H1 (cell line): ENCODE measurements at regions not wholly inside any gene's neighbourhood (a gene's known extent, or its start where the extent isn't known, plus 50 kb on each side); places are given as distances from the start of the nearest gene placed in this dataset.

Experiments
- CTCF ChIA-PET: fragments of 300-600 bp; sonication (Branson Sonifier 250); formaldehyde crosslinking; loops from one replicate; lab custom pipeline; 2021; ENCODE audit not compliant: partially characterized antibody; lab: Charles Lee
- POLR2A ChIA-PET: fragments of 300-600 bp; sonication (Branson Sonifier 250); formaldehyde crosslinking; loops from one replicate; lab custom pipeline; 2021; ENCODE audit warnings: inconsistent platforms; ENCODE audit not compliant: partially characterized antibody; lab: Charles Lee
- DNase-seq, 2 experiments: peaks; one replicate each; pipeline versions ENCODE4 v3.0.0 to v3.0.0-alpha.2; 2010 to 2022; ENCODE audit warnings: low spot score in 2 of 2, low read depth in 1 of 2, mixed read lengths in 1 of 2
- FAIRE-seq: peaks from 2 replicates; lab custom pipeline; 2011; peaks lifted over from hg19 to GRCh38; lab: Jason Lieb, UNC
- H2AFZ ChIP-seq: 2 replicates; pipeline ENCODE4 v1.8.1; 2012; ENCODE audit warnings: low read length, inconsistent platforms
- H2AK5ac ChIP-seq: 2 replicates; pipeline ENCODE4 v1.6.1; 2013; ENCODE audit warnings: low read depth, low read length
- H2BK120ac ChIP-seq: replicated peaks from 2 replicates; pipeline ENCODE3; 2013; ENCODE audit warnings: low read depth, low read length, inconsistent platforms
- H2BK12ac ChIP-seq: 2 replicates; pipeline ENCODE4 v1.6.1; 2013; ENCODE audit warnings: low read depth, low read length
- H2BK15ac ChIP-seq: 2 replicates; pipeline ENCODE4 v1.6.1; 2013; ENCODE audit warnings: low read length
- H2BK20ac ChIP-seq: 2 replicates; pipeline ENCODE4 v1.6.1; 2013; ENCODE audit warnings: low read length
- H2BK5ac ChIP-seq: 2 replicates; pipeline ENCODE4 v1.6.1; 2013; ENCODE audit warnings: low read depth, low read length
- H3K14ac ChIP-seq: 2 replicates; pipeline ENCODE4 v1.6.1; 2013; ENCODE audit warnings: inconsistent platforms; ENCODE audit not compliant: insufficient read length
- H3K18ac ChIP-seq: 2 replicates; pipeline ENCODE4 v1.6.1; 2013; ENCODE audit warnings: low read length; ENCODE audit errors: extremely low read depth
- H3K23ac ChIP-seq: 2 replicates; pipeline ENCODE4 v1.6.1; 2013; ENCODE audit warnings: inconsistent platforms; ENCODE audit not compliant: insufficient read length
- H3K23me2 ChIP-seq: 2 replicates; pipeline ENCODE4 v1.6.1; 2013; ENCODE audit warnings: low read depth, low read length
- H3K27ac ChIP-seq: 2 replicates; pipeline ENCODE4 v1.6.1; 2011; ENCODE audit warnings: low read depth, low read length, inconsistent platforms
- H3K27me3 ChIP-seq, 4 experiments: replicated peaks in 1 of 4; 1 replicate in 1 of 4; 2 replicates in 3 of 4; pipeline versions ENCODE4 v1.6.1 to v1.8.1; 2011 to 2013; ENCODE audit warnings: low read length in 3 of 4, mild to moderate bottlenecking in 3 of 4, inconsistent platforms in 2 of 4, mixed read lengths in 2 of 4, moderate library complexity in 1 of 4; ENCODE audit not compliant: control insufficient read depth in 3 of 4, insufficient read depth in 3 of 4; ENCODE audit errors: extremely low read depth in 1 of 4
- H3K36me3 ChIP-seq, 4 experiments: 2 replicates each; pipeline versions ENCODE4 v1.6.1 to v1.8.1; 2011 to 2013; ENCODE audit warnings: mild to moderate bottlenecking in 4 of 4, low read length in 3 of 4, moderate library complexity in 2 of 4, control low read depth in 1 of 4, inconsistent platforms in 1 of 4; ENCODE audit not compliant: insufficient read depth in 4 of 4, control insufficient read depth in 2 of 4
- H3K4ac ChIP-seq: replicated peaks from 2 replicates; pipeline ENCODE3; 2013; ENCODE audit warnings: low read length, low read depth, mixed read lengths, inconsistent platforms; ENCODE audit not compliant: insufficient read length
- H3K4me1 ChIP-seq, 4 experiments: replicated peaks in 1 of 4; 1 replicate in 1 of 4; 2 replicates in 3 of 4; pipeline versions ENCODE4 v1.6.1 to v1.8.1; 2011 to 2013; ENCODE audit warnings: low read length in 3 of 4, inconsistent platforms in 2 of 4, mixed read lengths in 1 of 4; ENCODE audit not compliant: insufficient read depth in 4 of 4, control insufficient read depth in 3 of 4
- H3K4me2 ChIP-seq, 2 experiments: 2 replicates each; pipeline versions ENCODE4 v1.6.1 to v1.8.1; 2011 to 2013; ENCODE audit warnings: low read depth in 2 of 2, low read length in 2 of 2, control low read depth in 1 of 2, inconsistent platforms in 1 of 2, mild to moderate bottlenecking in 1 of 2; ENCODE audit not compliant: insufficient read depth in 1 of 2
- H3K4me3 ChIP-seq, 4 experiments: fragments of 200-600, 300-600 bp in 1 of 4; sonication (generic), shearing (Covaris generic), sonication (Bioruptor Twin) in 1 of 4; 2 replicates each; pipeline versions ENCODE4 v1.5.1 to v1.8.1; 2011 to 2016; ENCODE audit warnings: low read length in 4 of 4, low read depth in 3 of 4, control low read depth in 2 of 4, inconsistent platforms in 2 of 4, mild to moderate bottlenecking in 2 of 4, mixed read lengths in 1 of 4, moderate library complexity in 1 of 4; ENCODE audit not compliant: insufficient read depth in 2 of 4; ENCODE audit errors: extremely low read depth in 1 of 4
- H3K56ac ChIP-seq: replicated peaks from 2 replicates; pipeline ENCODE3; 2013; ENCODE audit warnings: low read depth, mild to moderate bottlenecking, mixed read lengths, low read length, inconsistent platforms; ENCODE audit not compliant: insufficient read length
- H3K79me1 ChIP-seq: 2 replicates; pipeline ENCODE4 v1.6.1; 2013; ENCODE audit warnings: low read depth, low read length, control low read depth
- H3K79me2 ChIP-seq, 2 experiments: 2 replicates each; pipeline versions ENCODE4 v1.6.1 to v1.8.1; 2012 to 2013; ENCODE audit warnings: low read length in 2 of 2, mild to moderate bottlenecking in 2 of 2, inconsistent platforms in 1 of 2; ENCODE audit not compliant: insufficient read depth in 2 of 2, control insufficient read depth in 1 of 2
- H3K9ac ChIP-seq, 4 experiments: replicated peaks in 1 of 4; 1 replicate in 1 of 4; 2 replicates in 3 of 4; pipeline versions ENCODE4 v1.6.1 to v1.8.1; 2011 to 2013; ENCODE audit warnings: low read depth in 3 of 4, low read length in 3 of 4, control low read depth in 2 of 4, mild to moderate bottlenecking in 2 of 4, moderate library complexity in 2 of 4, inconsistent platforms in 1 of 4; ENCODE audit errors: extremely low read depth in 1 of 4
- H3K9me3 ChIP-seq, 2 experiments: 2 replicates each; pipeline versions ENCODE4 v1.6.1 to v1.8.1; 2012 to 2013; ENCODE audit warnings: mild to moderate bottlenecking in 2 of 2, moderate library complexity in 2 of 2, control low read depth in 1 of 2, inconsistent platforms in 1 of 2, low read depth in 1 of 2, low read length in 1 of 2, mixed read lengths in 1 of 2; ENCODE audit not compliant: insufficient read depth in 2 of 2
- H4K20me1 ChIP-seq, 2 experiments: replicated peaks in 1 of 2; 2 replicates each; pipeline versions ENCODE3 to v1.8.1; 2011 to 2013; ENCODE audit warnings: inconsistent platforms in 2 of 2, low read length in 2 of 2, mild to moderate bottlenecking in 1 of 2; ENCODE audit not compliant: insufficient read depth in 2 of 2, control insufficient read depth in 1 of 2
- H4K5ac ChIP-seq: 2 replicates; pipeline ENCODE4 v1.6.1; 2013; ENCODE audit warnings: low read length, low read depth, mixed read lengths, inconsistent platforms; ENCODE audit not compliant: insufficient read length
- H4K8ac ChIP-seq: 2 replicates; pipeline ENCODE4 v1.8.0; 2013; ENCODE audit warnings: mild to moderate bottlenecking, moderate library complexity, low read length, inconsistent platforms; ENCODE audit not compliant: insufficient read depth; ENCODE audit errors: extremely low read depth
- H4K91ac ChIP-seq: replicated peaks from 2 replicates; pipeline ENCODE3; 2013; ENCODE audit warnings: low read length, mixed read lengths, inconsistent platforms; ENCODE audit not compliant: insufficient read length
- CREB1 ChIP-seq: IDR thresholded peaks from 2 replicates; pipeline ENCODE4 v1.6.1; 2012; ENCODE audit warnings: inconsistent platforms
- FOSL1 ChIP-seq: IDR thresholded peaks from 2 replicates; pipeline ENCODE4 v1.6.1; 2011; ENCODE audit warnings: mild to moderate bottlenecking, low read depth, low read length, moderate library complexity; ENCODE audit not compliant: insufficient read depth
- WGBS, 2 experiments: shearing (Covaris generic) in 1 of 2; methylation state at CpG; one replicate each; pipeline versions ENCODE4 v1.1.6 to v1.1.7; 2013 to 2015; ENCODE audit warnings: low lambda C conversion rate in 2 of 2, mixed read lengths in 2 of 2, inconsistent platforms in 1 of 2, low coverage in 1 of 2, missing lambda C conversion rate in 1 of 2; ENCODE audit not compliant: insufficient replicate concordance in 2 of 2, insufficient coverage in 1 of 2, insufficient read length in 1 of 2; ENCODE audit errors: extremely low coverage in 1 of 2, missing lambda C conversion rate in 1 of 2; 5-methylcytosine and 5-hydroxymethylcytosine counted together

- Histone ChIP-seq H3K36me3 (no peaks in the 10 kb centered on the region), H3K14ac (no peak overlapping the region), H4K5ac (no peak overlapping the region), H3K27me3 (no peaks in the 10 kb centered on the region), H3K23me2 (no peaks in the 10 kb centered on the region), H4K91ac (no peak overlapping the region), H3K27ac (no peak overlapping the region), H3K9ac (no peak overlapping the region), H3K4ac (no peak overlapping the region), H2BK15ac (no peak overlapping the region), H3K18ac (no peak overlapping the region), H3K56ac (no peak overlapping the region)
- no peak for DNase-seq
- TF ChIP-seq CREB1: no peak
- no peak for TF ChIP-seq FOSL1
- TF ChIP-seq, all 59 proteins: peak for 0
- H3K9me3 ChIP-seq: no peaks in the 10 kb centered on the region
- H4K20me1 ChIP-seq: no peaks in the 10 kb centered on the region
- FAIRE-seq: no peak
- H2AK5ac ChIP-seq: no peak overlapping the region
- no peak overlapping the region for H2BK12ac ChIP-seq
- POLR2A ChIA-PET: no interaction called here
- CTCF ChIA-PET: interaction anchor here (1.1 kb wide), 1 partner anchor 18 kb away, joined by 4 read pairs; no protein-coding TSS in a partner anchor
- no peak overlapping the region for H2BK120ac ChIP-seq
- H2BK20ac ChIP-seq: no peak overlapping the region
- H4K8ac ChIP-seq: no peak overlapping the region
- no peak overlapping the region for H3K4me3 ChIP-seq
- H2BK5ac ChIP-seq: no peak overlapping the region
- no peaks in the 10 kb centered on the region for H3K79me2 ChIP-seq
- no peak overlapping the region for H2AFZ ChIP-seq
- H3K79me1 ChIP-seq: no peaks in the 10 kb centered on the region
- H3K4me2 ChIP-seq: no peak overlapping the region
- no peak overlapping the region for H3K23ac ChIP-seq
- WGBS, 2 experiments: 83% methylated on average over 2 of the region's 2 CpGs; no CpG with 5 or more reads in 1 of the 2 experiments
- no peaks in the 10 kb centered on the region for H3K4me1 ChIP-seq
Observed at GRCh38 chr2:220550995-220551700, 923.7 kb downstream of the SLC4A3 start.
